HEK293T (cell line): ENCODE measurements at regions not wholly inside any gene's neighbourhood (a gene's known extent, or its start where the extent isn't known, plus 50 kb on each side); places are given as distances from the start of the nearest gene placed in this dataset.

Experiments
- CTCF ChIA-PET: fragments of 350-600 bp; formaldehyde crosslinking; extraction: SDS; loops from one replicate; lab custom pipeline; 2021; ENCODE audit warnings: antibody characterized with exemption, inconsistent platforms; lab: Yijun Ruan, JAX
- POLR2A ChIA-PET: fragments of 350-600 bp; formaldehyde crosslinking; extraction: SDS; loops from one replicate; lab custom pipeline; 2020; ENCODE audit warnings: antibody characterized with exemption, inconsistent platforms; lab: Yijun Ruan, JAX
- DNase-seq: peaks from one replicate; pipeline ENCODE4 v3.0.0; 2012; ENCODE audit warnings: mixed read lengths; ENCODE audit errors: extremely low spot score
- ARNT ChIP-seq: fragments of 450-650 bp; IDR thresholded peaks from 2 replicates; pipeline ENCODE4 v1.6.1; 2017; ENCODE audit warnings: mild to moderate bottlenecking
- BHLHE40 ChIP-seq: fragments of 450-650 bp; IDR thresholded peaks from 2 replicates; pipeline ENCODE4 v1.6.1; 2016; ENCODE audit warnings: mild to moderate bottlenecking, moderate library complexity, borderline replicate concordance
- CTBP1 ChIP-seq: fragments of 450-650 bp; IDR thresholded peaks from 2 replicates; pipeline ENCODE4 v1.6.1; 2016; ENCODE audit warnings: borderline replicate concordance
- ELF4 ChIP-seq: fragments of 450-650 bp; IDR thresholded peaks from 2 replicates; pipeline ENCODE4 v1.6.1; 2017; ENCODE audit warnings: antibody characterized with exemption
- FOXA1 ChIP-seq: fragments of 450-650 bp; IDR thresholded peaks from 2 replicates; pipeline ENCODE4 v1.6.1; 2016; ENCODE audit warnings: mild to moderate bottlenecking
- FOXK2 ChIP-seq: fragments of 450-650 bp; IDR thresholded peaks from 2 replicates; pipeline ENCODE4 v1.6.1; 2016; ENCODE audit warnings: mild to moderate bottlenecking
- FOXM1 ChIP-seq: fragments of 450-650 bp; IDR thresholded peaks from 2 replicates; pipeline ENCODE4 v1.6.1; 2017; ENCODE audit warnings: mild to moderate bottlenecking, borderline replicate concordance
- HDGF ChIP-seq: fragments of 450-650 bp; IDR thresholded peaks from 2 replicates; pipeline ENCODE4 v1.6.1; 2017; ENCODE audit warnings: antibody characterized with exemption, borderline replicate concordance
- L3MBTL2 ChIP-seq: fragments of 450-650 bp; conservative IDR thresholded peaks from 2 replicates; pipeline ENCODE4 v1.6.1; 2016; ENCODE audit warnings: mild to moderate bottlenecking
- LEF1 ChIP-seq: fragments of 450-650 bp; IDR thresholded peaks from 2 replicates; pipeline ENCODE4 v1.6.1; 2017; ENCODE audit warnings: mild to moderate bottlenecking, borderline replicate concordance
- NFRKB ChIP-seq: fragments of 450-650 bp; IDR thresholded peaks from 2 replicates; pipeline ENCODE4 v1.6.1; 2016; ENCODE audit warnings: mild to moderate bottlenecking, moderate library complexity
- PKNOX1 ChIP-seq: fragments of 450-650 bp; IDR thresholded peaks from 2 replicates; pipeline ENCODE4 v1.6.1; 2016
- SP1 ChIP-seq: fragments of 450-650 bp; IDR thresholded peaks from 2 replicates; pipeline ENCODE4 v1.6.1; 2017
- SUZ12 ChIP-seq: fragments of 450-650 bp; IDR thresholded peaks from 2 replicates; pipeline ENCODE4 v1.6.1; 2016; ENCODE audit warnings: mild to moderate bottlenecking
- TARDBP ChIP-seq: fragments of 450-650 bp; IDR thresholded peaks from 2 replicates; pipeline ENCODE4 v1.6.1; 2016
- ZNF384 ChIP-seq: fragments of 450-650 bp; IDR thresholded peaks from 2 replicates; pipeline ENCODE4 v1.6.1; 2016

- no peak for DNase-seq
- TF ChIP-seq SP1 (no peak), FOXA1 (no peak), ARNT (no peak), L3MBTL2 (no peak), CTBP1 (no peak), BHLHE40 (no peak), FOXM1 (no peak), FOXK2 (no peak)
- POLR2A ChIA-PET: no interaction called here
- CTCF ChIA-PET: no interaction called here
Measured at GRCh38 chr5:89156226-89156625, 273.2 kb upstream of the MEF2C start.

GRCh38 chr5:89147031-89147430, 264.0 kb upstream of the MEF2C start:
- ChIA-PET CTCF (no interaction called here), POLR2A (no interaction called here)
- DNase-seq: no peak
- TF ChIP-seq SUZ12 (no peak), ARNT (no peak), BHLHE40 (no peak), CTBP1 (no peak), FOXM1 (no peak), SP1 (no peak), FOXA1 (no peak), PKNOX1 (no peak), HDGF (no peak), TARDBP (no peak)

GRCh38 chr5:89137148-89137547, 254.2 kb upstream of the MEF2C start:
- TF ChIP-seq L3MBTL2 (no peak), FOXM1 (no peak), FOXA1 (no peak), SP1 (no peak), HDGF (no peak), TARDBP (no peak), BHLHE40 (no peak), ELF4 (no peak), ARNT (no peak), ZNF384 (no peak), LEF1 (no peak), SUZ12 (no peak), FOXK2 (no peak), PKNOX1 (no peak), NFRKB (no peak)
- no peak for DNase-seq
- CTCF ChIA-PET: no interaction called here
- POLR2A ChIA-PET: no interaction called here

GRCh38 chr5:89133975-89134374, 251.0 kb upstream of the MEF2C start:
- TF ChIP-seq TARDBP (no peak), HDGF (no peak), FOXA1 (no peak), FOXK2 (no peak), SP1 (no peak), PKNOX1 (no peak), L3MBTL2 (no peak), LEF1 (no peak), SUZ12 (no peak)
- ChIA-PET POLR2A (no interaction called here), CTCF (no interaction called here)
- no peak for DNase-seq

GRCh38 chr5:89133129-89133528, 250.1 kb upstream of the MEF2C start:
- CTCF ChIA-PET: no interaction called here
- no peak for TF ChIP-seq HDGF
- TF ChIP-seq ELF4: no peak
- TF ChIP-seq SP1: no peak
- TF ChIP-seq FOXA1: no peak
- no peak for TF ChIP-seq NFRKB
- no peak for TF ChIP-seq SUZ12
- no peak for TF ChIP-seq ARNT
- DNase-seq: no peak
- POLR2A ChIA-PET: no interaction called here

- no peak for DNase-seq
- TF ChIP-seq ARNT (no peak), BHLHE40 (no peak), FOXA1 (no peak), LEF1 (no peak), TARDBP (no peak), FOXM1 (no peak), L3MBTL2 (no peak), PKNOX1 (no peak), FOXK2 (no peak), SP1 (no peak), NFRKB (no peak), ELF4 (no peak), CTBP1 (no peak), ZNF384 (no peak), SUZ12 (no peak), HDGF (no peak)
- ChIA-PET POLR2A (no interaction called here), CTCF (no interaction called here)
Measured at GRCh38 chr5:89130851-89131250, 247.9 kb upstream of the MEF2C start.
